ENCODE measurements at regions not wholly inside any gene's neighbourhood (a gene's known extent, or its start where the extent isn't known, plus 50 kb on each side); places are given as distances from the start of the nearest gene placed in this dataset.

DNA sequence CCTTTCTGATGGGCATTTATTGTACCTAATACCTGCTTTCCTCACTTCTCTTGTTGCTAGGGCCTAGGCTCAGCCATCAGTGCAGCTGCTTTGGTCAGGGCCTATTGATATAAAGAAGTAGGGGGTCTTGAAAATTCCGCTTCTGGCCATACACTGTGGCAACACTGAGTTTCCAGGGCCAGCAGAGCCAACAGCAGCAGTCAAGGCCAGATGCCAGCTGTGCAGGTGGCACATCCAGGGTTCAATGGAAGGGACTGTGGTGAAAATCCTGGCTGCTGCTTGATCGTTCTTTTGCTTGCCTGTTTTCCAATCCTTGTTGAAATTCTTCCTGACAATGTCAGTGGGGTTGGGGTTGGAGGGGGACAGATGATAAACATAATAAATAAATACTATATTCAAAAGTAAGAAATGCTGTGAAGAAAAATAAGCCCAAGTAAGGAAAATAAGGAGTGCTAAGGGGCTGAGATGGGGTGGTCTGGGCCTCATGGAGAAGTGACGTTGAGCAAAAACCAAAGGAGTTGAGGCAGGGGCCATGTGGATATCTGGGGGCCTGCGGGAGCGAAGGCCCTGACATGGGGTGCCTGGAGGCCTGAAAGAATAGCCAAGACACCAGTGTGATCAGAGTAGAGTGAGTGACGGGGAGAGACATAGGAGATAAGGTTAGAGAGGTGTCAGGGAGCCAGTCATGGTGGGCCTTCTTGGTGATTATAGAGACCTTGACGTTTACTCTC, 91.0 kb upstream of the ALDH1B1 start:
- Histone ChIP-seq H3K4me3 (no peak overlapping the region), H3K9me3 (no peaks in the 10 kb centered on the region), H3K4me1 (no peaks in the 10 kb centered on the region), H3K27ac (no peak overlapping the region), H3K27me3 (no peaks in the 10 kb centered on the region), H3K36me3 (no peaks in the 10 kb centered on the region)
- intact Hi-C loops (cut with DNase I), result no loop called here
- TF ChIP-seq POLR2A (IDR thresholded peaks at IDR 0.05), result no peak
- TF ChIP-seq, protein P1, sequence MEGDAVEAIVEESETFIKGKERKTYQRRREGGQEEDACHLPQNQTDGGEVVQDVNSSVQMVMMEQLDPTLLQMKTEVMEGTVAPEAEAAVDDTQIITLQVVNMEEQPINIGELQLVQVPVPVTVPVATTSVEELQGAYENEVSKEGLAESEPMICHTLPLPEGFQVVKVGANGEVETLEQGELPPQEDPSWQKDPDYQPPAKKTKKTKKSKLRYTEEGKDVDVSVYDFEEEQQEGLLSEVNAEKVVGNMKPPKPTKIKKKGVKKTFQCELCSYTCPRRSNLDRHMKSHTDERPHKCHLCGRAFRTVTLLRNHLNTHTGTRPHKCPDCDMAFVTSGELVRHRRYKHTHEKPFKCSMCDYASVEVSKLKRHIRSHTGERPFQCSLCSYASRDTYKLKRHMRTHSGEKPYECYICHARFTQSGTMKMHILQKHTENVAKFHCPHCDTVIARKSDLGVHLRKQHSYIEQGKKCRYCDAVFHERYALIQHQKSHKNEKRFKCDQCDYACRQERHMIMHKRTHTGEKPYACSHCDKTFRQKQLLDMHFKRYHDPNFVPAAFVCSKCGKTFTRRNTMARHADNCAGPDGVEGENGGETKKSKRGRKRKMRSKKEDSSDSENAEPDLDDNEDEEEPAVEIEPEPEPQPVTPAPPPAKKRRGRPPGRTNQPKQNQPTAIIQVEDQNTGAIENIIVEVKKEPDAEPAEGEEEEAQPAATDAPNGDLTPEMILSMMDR (IDR thresholded peaks at IDR 0.05), result no peak
- ATAC-seq (no peak), DNase-seq (no peak)
- WGBS, 4 donors, result 81 to 91% (median 90%) methylated on average over 7 of the region's 7 CpGs

DNA sequence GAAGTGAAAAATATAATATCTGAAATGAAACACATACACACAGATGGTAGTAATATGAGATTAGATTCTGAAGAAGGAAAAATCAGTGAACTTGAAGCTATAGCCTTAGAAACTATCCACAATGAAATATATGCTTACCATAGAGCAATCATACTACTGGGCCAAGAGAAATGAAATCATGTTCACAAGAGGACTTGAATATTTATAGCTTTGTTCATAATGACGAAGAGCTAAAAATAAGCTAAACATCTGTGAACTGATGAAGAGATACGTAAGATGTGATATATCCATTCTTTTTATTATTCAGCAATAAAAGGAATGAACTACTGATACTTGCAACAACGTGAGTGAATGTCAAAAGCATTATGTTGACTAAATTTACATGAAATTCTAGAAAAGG, 92.6 kb upstream of the ALDH1B1 start:
- DNase-seq (no peak), ATAC-seq (peak in 2 of 4 donors; percentile 20 to 29)
- Histone ChIP-seq H3K4me1 (peaks cover 0 to 5% (median 1%) of the 10 kb centered on the region in 12 donors), H3K4me3 (no peak overlapping the region), H3K27me3 (no peaks in the 10 kb centered on the region), H3K9me3 (no peaks in the 10 kb centered on the region), H3K27ac (no peak overlapping the region), H3K36me3 (no peaks in the 10 kb centered on the region)
- TF ChIP-seq, protein P1 (IDR thresholded peaks at IDR 0.05), result no peak
- no peak for TF ChIP-seq POLR2A (IDR thresholded peaks at IDR 0.05)
- WGBS, 4 donors, result 21 to 51% (median 28%) methylated on average over 3 of the region's 3 CpGs
- intact Hi-C loops (cut with DNase I), result loop anchor here in 1 of 10 donors (10.0 kb wide), 1 partner anchor 115 kb away; no protein-coding TSS in a partner anchor

DNA sequence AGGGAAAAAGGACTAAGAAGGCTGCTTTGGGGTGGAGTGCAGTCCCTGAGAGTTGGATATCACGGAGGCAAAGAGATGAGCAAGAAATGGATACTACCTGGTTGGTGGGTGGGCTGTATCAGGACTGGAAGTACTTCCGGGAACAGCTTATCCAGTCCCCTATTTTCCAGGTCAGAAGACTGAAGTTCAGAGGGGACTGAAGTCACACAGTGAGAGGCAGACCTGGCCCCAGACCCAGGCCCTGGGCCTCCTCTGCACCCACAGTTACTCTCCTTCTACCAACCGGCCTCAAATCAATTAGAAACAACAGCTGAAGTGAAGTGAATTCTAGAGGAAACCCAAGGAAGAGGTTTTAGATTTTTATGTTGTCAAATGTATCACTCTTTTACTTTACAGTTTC, 93.6 kb upstream of the ALDH1B1 start:
- no peaks in the 10 kb centered on the region for H3K36me3 ChIP-seq
- TF ChIP-seq, protein P1 (IDR thresholded peaks at IDR 0.05), result no peak
- no peak for TF ChIP-seq POLR2A (IDR thresholded peaks at IDR 0.05)
- no peak overlapping the region for H3K4me3 ChIP-seq
- 81 to 95% (median 89%) methylated on average over 3 of the region's 3 CpGs for WGBS, 4 donors
- intact Hi-C loops (cut with DNase I), result loop anchor here in 1 of 10 donors (10.0 kb wide), 1 partner anchor 114 kb away; no protein-coding TSS in a partner anchor
- no peak for ATAC-seq
- H3K27me3 ChIP-seq, result no peaks in the 10 kb centered on the region
- H3K9me3 ChIP-seq, result no peaks in the 10 kb centered on the region
- DNase-seq, result no peak
- H3K27ac ChIP-seq, result no peak overlapping the region
- peaks cover 0 to 14% (median 7%) of the 10 kb centered on the region in 12 donors for H3K4me1 ChIP-seq

DNA sequence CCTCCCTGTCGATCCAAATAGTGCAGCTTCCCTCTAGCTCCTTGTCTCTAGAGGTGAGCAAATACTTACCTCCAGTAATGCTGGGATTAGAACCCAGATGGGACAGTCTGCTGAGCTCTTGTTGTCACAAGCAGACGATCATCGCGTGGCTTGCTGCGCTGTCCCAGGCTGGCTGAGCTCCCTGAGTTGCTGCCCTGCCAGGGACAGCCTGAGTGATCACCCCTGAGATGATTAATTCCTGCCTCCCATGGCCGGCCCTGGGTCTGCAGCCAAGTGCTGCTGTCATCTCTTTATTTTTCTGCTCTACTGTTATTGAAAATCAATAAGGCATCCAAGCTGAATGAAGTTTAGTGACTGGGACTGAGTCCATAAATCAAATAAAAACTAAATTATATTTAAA, 94.0 kb upstream of the ALDH1B1 start:
- Histone ChIP-seq H3K27ac (no peak overlapping the region), H3K4me1 (peaks cover 0 to 15% (median 7%) of the 10 kb centered on the region in 12 donors), H3K9me3 (no peaks in the 10 kb centered on the region), H3K27me3 (no peaks in the 10 kb centered on the region), H3K4me3 (no peak overlapping the region), H3K36me3 (no peaks in the 10 kb centered on the region)
- 64 to 81% (median 68%) methylated on average over 6 of the region's 6 CpGs for WGBS, 4 donors
- intact Hi-C loops (cut with DNase I), result loop anchor here in 1 of 10 donors (10.0 kb wide), 1 partner anchor 114 kb away; no protein-coding TSS in a partner anchor
- DNase-seq, result peak in 2 of 5 donors; percentile 36 to 38
- ATAC-seq, result peak in 3 of 4 donors; percentile 50 to 87 (median 76)
- TF ChIP-seq, protein P1 (IDR thresholded peaks at IDR 0.05), result no peak
